ES-I3 (cell line): ENCODE measurements at regions not wholly inside any gene's neighbourhood (a gene's known extent, or its start where the extent isn't known, plus 50 kb on each side); places are given as distances from the start of the nearest gene placed in this dataset.

Experiments
- H3K36me3 ChIP-seq: 2 replicates; pipeline ENCODE4 v1.6.1; 2013; ENCODE audit warnings: mild to moderate bottlenecking, low read length, control low read depth, moderate library complexity; ENCODE audit not compliant: insufficient read depth
- H3K4me1 ChIP-seq: 2 replicates; pipeline ENCODE4 v1.6.1; 2013; ENCODE audit warnings: mild to moderate bottlenecking, control low read depth, low read length; ENCODE audit not compliant: insufficient read depth
- H3K9ac ChIP-seq: 2 replicates; pipeline ENCODE4 v1.6.1; 2013; ENCODE audit warnings: low read depth, mild to moderate bottlenecking, low read length, moderate library complexity
- H3K9me3 ChIP-seq: 2 replicates; pipeline ENCODE4 v1.6.1; 2013; ENCODE audit warnings: mild to moderate bottlenecking, low read length, moderate library complexity; ENCODE audit not compliant: control insufficient read depth, insufficient read depth

DNA sequence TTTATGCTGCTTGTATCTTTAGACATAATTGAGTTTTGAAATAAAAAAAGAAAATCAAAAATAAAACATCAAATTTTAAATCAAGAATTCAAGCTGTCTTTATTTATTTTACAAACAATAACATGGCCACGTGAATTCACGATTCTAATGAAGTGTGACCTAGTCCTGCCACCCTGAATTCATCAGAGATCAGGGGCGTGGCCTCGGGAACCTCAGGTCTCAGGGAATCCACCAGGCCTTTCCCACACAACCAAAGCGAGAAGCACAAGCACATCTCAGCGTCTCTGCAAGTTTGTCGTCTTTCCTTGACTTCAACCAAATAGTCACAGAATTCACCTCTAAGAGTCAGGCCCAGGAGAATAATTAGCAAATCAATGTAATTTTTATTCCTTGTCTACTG is 107.9 kb downstream of the DACT2 start:
- Histone ChIP-seq H3K36me3 (no peaks in the 10 kb centered on the region), H3K4me1 (peaks cover 13% of the 10 kb centered on the region), H3K9ac (no peak overlapping the region), H3K9me3 (no peaks in the 10 kb centered on the region)

GRCh38 chr6:168210239-168211105 is 109.1 kb downstream of the DACT2 start:
- H3K4me1 ChIP-seq: peaks cover 13% of the 10 kb centered on the region
- no peak overlapping the region for H3K9ac ChIP-seq
- H3K9me3 ChIP-seq: 0 out of 2 replicates have a peak, but pooled peaks cover 4% of the 10 kb centered on the region
- H3K36me3 ChIP-seq: no peaks in the 10 kb centered on the region

GRCh38 chr6:168209420-168209819 is 110.2 kb downstream of the DACT2 start:
- Histone ChIP-seq H3K4me1 (peaks cover 13% of the 10 kb centered on the region), H3K36me3 (no peaks in the 10 kb centered on the region), H3K9ac (peak overlapping the region; percentile 11; the same call in 1 of the 2 replicates), H3K9me3 (0 out of 2 replicates have a peak, but pooled peaks cover 4% of the 10 kb centered on the region)

DNA sequence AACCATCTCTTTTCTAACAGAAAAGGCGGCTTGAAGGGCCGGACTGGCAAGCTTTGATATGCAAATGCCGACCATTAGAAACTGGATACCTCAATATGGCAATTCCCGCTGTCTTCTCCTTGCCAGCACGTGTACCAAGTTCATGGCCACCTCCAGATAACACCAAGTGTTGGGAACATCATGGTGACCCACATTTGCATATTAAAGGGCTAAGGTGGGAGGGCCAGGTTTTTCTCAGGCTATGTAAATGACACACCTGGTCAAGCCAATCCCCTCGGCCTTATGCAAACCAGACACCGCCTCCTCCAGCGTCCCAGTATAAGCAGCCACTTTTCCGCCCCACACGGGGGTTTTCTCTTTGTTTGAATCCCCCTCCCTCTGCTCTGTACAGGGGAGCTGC is 110.7 kb downstream of the DACT2 start:
- 0 out of 2 replicates have a peak, but pooled peaks cover 4% of the 10 kb centered on the region for H3K9me3 ChIP-seq
- H3K36me3 ChIP-seq: no peaks in the 10 kb centered on the region
- H3K4me1 ChIP-seq: peaks cover 13% of the 10 kb centered on the region
- H3K9ac ChIP-seq: peak overlapping the region; percentile 11; the same call in 1 of the 2 replicates

DNA sequence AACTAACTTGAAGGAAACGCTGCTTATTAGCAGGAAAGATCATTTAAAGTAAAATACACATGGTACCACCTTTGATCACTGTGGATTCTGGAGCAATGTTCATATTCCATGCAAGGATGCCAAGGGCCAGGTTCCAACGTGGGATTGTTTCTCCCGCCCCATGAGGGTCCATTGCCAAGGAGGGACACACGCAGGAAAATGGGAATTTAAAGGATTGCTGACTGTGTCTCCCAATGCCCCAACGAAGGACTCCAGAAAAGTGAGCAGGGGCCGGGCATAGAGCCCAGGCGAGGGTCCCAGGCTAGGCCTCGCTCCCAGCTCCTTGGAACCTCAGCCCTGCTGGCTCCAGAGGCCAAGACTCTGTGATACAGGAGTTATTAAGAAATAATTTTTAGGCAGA is 111.2 kb downstream of the DACT2 start:
- Histone ChIP-seq H3K9ac (no peak overlapping the region), H3K4me1 (peaks cover 13% of the 10 kb centered on the region), H3K36me3 (no peaks in the 10 kb centered on the region), H3K9me3 (0 out of 2 replicates have a peak, but pooled peaks cover 4% of the 10 kb centered on the region)

DNA sequence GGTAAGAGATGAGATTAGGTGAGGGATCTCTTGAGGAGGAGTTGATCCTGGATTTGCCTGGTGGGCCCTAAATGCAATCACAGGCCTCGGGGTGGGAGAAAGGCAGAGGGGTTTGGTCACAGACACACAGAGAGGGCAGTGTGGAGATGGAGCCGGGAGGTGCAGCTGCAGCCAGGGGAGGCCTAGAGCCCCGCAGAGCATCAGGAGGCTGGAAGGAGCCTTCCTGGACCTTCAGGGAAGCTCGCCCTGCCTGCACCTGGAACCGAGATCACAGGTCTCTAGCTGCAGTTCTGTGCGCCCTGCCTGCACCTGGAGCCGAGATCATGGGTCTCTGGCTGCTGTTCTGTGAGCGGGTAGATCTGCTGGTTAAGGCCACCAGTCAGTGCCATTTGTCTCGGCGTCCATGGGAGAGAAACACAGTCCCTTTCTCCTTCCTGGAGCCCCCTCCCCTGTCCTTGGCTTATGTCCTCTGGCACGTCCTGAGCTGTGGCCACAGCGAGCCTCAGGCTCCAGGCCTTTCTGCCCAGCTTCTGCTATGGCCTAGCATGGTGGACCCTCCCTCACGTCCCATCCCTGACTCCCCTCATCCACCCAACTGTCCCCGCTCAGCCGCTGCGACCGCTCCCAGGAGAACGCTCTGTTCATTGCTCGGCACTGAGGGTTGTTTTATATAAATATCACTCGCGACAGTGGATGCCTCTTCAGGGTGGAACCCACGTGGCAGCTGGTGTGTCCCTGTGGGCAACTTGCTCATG is 112.0 kb downstream of the DACT2 start:
- Histone ChIP-seq H3K9me3 (0 out of 2 replicates have a peak, but pooled peaks cover 4% of the 10 kb centered on the region), H3K36me3 (no peaks in the 10 kb centered on the region), H3K4me1 (peaks cover 13% of the 10 kb centered on the region), H3K9ac (no peak overlapping the region)

DNA sequence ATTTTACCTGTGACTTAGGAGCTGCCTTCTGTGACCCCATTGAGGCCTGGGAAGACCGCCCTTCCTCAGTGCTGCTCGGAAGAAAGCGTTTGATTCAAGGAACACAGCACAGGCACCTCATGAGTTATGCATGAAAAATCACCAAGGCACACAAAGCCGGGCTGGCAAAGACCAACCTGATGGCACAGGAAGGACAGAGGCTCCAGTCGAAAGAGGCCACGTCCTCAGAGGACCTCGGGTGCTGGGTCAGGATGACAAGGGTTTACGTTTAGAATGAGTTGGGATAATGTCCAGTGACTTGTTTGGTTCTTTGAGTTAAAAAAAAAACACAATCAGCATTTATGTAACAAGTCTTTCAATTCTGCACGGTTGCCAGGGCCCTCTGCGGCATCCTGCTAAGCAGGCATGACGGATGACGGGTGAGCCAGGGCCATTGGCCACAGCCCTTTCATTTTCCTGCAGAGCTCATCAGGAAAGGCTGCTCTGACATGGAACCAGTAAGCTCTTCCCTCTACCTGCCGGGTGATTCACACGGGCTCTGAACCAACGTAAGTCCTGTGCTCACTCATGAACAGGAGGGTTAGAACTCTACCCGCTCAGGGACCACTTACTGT is 112.8 kb downstream of the DACT2 start:
- no peak overlapping the region for H3K9ac ChIP-seq
- no peaks in the 10 kb centered on the region for H3K36me3 ChIP-seq
- peaks cover 13% of the 10 kb centered on the region for H3K4me1 ChIP-seq
- 0 out of 2 replicates have a peak, but pooled peaks cover 4% of the 10 kb centered on the region for H3K9me3 ChIP-seq

DNA sequence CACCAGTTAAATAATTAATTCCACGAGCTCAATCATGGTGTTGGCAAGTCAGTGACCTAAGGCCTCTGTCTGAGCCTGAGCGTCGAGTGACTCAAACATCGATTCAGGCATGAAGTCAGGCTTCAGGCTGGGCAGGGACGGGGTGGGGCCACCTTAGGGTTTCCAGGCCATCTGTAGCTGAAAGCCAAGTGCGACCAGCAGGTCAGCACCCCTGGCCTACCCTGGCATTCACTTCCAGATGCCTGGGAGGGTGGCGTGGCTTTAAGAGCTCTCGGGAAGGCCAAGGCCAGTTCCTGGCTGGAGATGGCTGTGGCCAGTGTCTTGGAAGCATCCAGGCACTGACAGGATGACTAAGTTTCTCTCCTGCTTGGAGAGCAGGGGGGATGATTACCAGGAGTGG is 113.4 kb downstream of the DACT2 start:
- Histone ChIP-seq H3K9me3 (0 out of 2 replicates have a peak, but pooled peaks cover 4% of the 10 kb centered on the region), H3K36me3 (no peaks in the 10 kb centered on the region), H3K4me1 (peaks cover 13% of the 10 kb centered on the region), H3K9ac (no peak overlapping the region)

- H3K9ac ChIP-seq: no peak overlapping the region
- H3K36me3 ChIP-seq: no peaks in the 10 kb centered on the region
- 0 out of 2 replicates have a peak, but pooled peaks cover 4% of the 10 kb centered on the region for H3K9me3 ChIP-seq
- H3K4me1 ChIP-seq: no peaks in the 10 kb centered on the region
Observed at GRCh38 chr6:168201799-168202198, 117.8 kb downstream of the DACT2 start.

DNA sequence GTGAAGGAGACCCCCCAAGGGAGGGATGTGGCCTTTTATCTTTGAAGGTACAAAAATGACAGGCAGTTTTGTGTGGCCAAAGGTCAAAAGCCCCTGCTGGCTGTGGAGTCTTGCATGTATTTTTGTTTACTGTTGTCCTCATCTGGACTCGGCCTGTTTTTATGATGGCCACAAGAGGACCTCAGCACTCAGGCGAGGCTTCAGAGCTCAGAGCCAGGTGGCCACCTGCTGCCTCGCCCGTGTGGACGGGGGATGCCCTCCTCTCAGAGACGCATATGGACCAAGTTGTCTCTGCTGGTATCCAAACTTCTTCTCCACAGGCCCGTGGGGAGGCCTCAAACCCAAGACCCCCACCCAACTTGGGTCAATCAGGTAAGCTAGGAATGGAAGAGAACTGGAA is 118.2 kb downstream of the DACT2 start:
- Histone ChIP-seq H3K9me3 (0 out of 2 replicates have a peak, but pooled peaks cover 3% of the 10 kb centered on the region), H3K9ac (no peak overlapping the region), H3K36me3 (no peaks in the 10 kb centered on the region), H3K4me1 (no peaks in the 10 kb centered on the region)

GRCh38 chr6:168200571-168201134 is 118.9 kb downstream of the DACT2 start:
- Histone ChIP-seq H3K9ac (no peak overlapping the region), H3K4me1 (no peaks in the 10 kb centered on the region), H3K36me3 (no peaks in the 10 kb centered on the region), H3K9me3 (no peaks in the 10 kb centered on the region)

DNA sequence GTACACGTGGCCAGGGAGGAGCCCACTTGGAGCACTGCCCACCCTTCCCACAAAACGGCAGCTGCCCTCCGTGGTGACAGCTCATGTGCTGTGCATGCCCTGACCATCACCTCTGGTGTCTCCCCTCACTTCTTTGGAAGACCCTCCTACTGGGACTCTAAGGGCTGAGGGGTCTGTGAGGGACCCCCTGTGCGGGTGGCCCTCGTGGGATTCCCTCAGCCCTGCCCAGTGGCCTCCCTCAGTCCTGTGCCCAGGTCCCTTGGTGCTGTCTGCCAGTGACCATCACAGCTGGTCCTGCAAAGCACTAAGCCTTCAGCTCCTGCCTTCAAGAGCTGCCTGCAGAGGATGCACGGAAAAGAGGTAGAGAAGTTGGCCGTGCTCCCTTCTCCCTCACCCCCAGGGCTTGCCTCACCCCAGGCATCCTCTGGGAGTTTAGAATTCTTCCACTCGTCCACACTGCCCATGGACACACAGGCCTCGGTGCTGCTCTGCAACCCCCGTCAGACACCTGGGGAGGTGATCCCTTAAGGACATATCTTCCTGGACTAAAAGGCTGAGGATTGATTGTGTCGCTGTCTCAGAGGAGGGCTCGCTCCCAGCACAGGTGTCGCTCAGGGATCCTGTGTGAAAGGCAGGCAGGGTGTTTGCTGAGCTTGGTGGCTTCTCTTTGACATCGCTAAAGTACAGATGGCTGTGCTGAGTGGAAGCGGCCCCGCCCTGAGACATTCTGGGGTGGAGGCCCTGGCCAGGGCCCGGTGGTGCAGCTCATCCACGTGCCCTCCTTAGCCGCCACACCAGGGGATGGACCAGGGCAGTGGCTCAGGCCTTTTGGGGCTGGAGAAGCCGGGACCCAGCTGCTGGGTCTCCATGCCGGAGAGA is 119.5 kb upstream of the FRMD1 start:
- no peak overlapping the region for H3K9ac ChIP-seq
- H3K9me3 ChIP-seq: no peaks in the 10 kb centered on the region
- H3K4me1 ChIP-seq: no peaks in the 10 kb centered on the region
- H3K36me3 ChIP-seq: no peaks in the 10 kb centered on the region

- Histone ChIP-seq H3K9me3 (no peaks in the 10 kb centered on the region), H3K9ac (no peak overlapping the region), H3K36me3 (no peaks in the 10 kb centered on the region), H3K4me1 (no peaks in the 10 kb centered on the region)
Observed at GRCh38 chr6:168197636-168198301, 118.8 kb upstream of the FRMD1 start.
